Type B pancreatic cell (in vitro differentiated cells): ENCODE measurements at regions not wholly inside any gene's neighbourhood (a gene's known extent, or its start where the extent isn't known, plus 50 kb on each side); places are given as distances from the start of the nearest gene placed in this dataset.

Experiments
- DNase-seq: peaks from one replicate; pipeline ENCODE4 v3.0.0; 2021; ENCODE audit warnings: mixed read lengths; ENCODE audit not compliant: unreplicated experiment; ENCODE audit errors: extremely low spot score
- H3K27ac Mint-ChIP-seq: 2 replicates; pipeline ENCODE4 v1.8.0; 2021; ENCODE audit warnings: mild to moderate bottlenecking, mixed read lengths
- H3K27me3 Mint-ChIP-seq: 2 replicates; pipeline ENCODE4 v1.8.0; 2021; ENCODE audit warnings: mixed read lengths
- H3K36me3 Mint-ChIP-seq: 2 replicates; pipeline ENCODE4 v1.8.0; 2021; ENCODE audit warnings: mixed read lengths
- H3K4me1 Mint-ChIP-seq: one replicate; pipeline ENCODE4 v1.8.0; 2021; ENCODE audit warnings: mixed read lengths; ENCODE audit not compliant: unreplicated experiment
- H3K4me3 Mint-ChIP-seq: 2 replicates; pipeline ENCODE4 v1.8.0; 2021; ENCODE audit warnings: mild to moderate bottlenecking, mixed read lengths
- H3K9me3 Mint-ChIP-seq: 2 replicates; pipeline ENCODE4 v1.8.0; 2021; ENCODE audit warnings: mixed read lengths
- TF ChIP-seq, protein P1 (sequence below): fragments of 200-600 bp; sonication (generic); conservative IDR thresholded peaks from 2 replicates; pipeline ENCODE4 v1.5.0; 2021; ENCODE audit warnings: antibody characterized with exemption, mild to moderate bottlenecking

DNA sequence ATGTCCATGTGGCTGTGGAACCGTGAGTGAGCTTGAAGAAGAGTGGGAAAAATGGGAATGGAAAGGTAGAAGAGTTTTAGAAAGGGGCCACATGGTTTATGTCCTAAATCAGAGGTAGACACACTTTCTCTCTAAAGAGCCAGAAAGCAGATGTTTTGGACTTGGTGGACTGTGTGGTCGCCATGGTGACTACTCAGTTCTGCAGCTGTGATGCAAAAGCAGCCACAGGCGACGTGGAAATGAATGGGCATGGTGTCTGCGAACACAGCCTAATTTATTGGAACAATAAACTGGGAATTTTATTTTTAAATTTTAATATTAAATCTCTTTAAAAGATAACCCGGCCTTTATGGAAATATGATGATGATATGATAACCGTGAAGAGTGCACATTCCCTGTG lies 386.0 kb upstream of the FAT1 start:
- Mint-ChIP-seq H3K4me1 (no peaks in the 10 kb centered on the region), H3K36me3 (no peaks in the 10 kb centered on the region), H3K27ac (no peak overlapping the region), H3K4me3 (no peak overlapping the region), H3K27me3 (no peaks in the 10 kb centered on the region), H3K9me3 (no peaks in the 10 kb centered on the region)
- TF ChIP-seq, protein P1, sequence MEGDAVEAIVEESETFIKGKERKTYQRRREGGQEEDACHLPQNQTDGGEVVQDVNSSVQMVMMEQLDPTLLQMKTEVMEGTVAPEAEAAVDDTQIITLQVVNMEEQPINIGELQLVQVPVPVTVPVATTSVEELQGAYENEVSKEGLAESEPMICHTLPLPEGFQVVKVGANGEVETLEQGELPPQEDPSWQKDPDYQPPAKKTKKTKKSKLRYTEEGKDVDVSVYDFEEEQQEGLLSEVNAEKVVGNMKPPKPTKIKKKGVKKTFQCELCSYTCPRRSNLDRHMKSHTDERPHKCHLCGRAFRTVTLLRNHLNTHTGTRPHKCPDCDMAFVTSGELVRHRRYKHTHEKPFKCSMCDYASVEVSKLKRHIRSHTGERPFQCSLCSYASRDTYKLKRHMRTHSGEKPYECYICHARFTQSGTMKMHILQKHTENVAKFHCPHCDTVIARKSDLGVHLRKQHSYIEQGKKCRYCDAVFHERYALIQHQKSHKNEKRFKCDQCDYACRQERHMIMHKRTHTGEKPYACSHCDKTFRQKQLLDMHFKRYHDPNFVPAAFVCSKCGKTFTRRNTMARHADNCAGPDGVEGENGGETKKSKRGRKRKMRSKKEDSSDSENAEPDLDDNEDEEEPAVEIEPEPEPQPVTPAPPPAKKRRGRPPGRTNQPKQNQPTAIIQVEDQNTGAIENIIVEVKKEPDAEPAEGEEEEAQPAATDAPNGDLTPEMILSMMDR: no peak
- no peak for DNase-seq

DNA sequence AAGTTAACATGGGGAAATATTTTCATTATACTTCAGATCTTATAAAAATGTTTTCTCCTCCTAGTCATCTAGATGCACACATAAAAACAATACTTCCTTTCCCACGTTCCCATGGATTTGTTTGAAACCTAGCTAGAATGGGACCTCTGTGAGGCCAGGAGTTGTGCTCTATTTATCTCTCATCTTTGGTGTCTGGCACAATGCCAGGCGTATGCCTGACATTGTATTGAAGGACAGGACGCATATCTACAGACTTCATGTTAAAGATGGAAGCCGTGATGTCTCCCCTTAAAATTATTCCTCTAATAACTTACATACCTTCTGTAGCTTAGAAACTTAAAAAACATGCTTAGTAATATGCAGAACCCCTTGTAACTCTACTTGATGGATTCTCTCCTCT lies 394.5 kb upstream of the FAT1 start:
- Mint-ChIP-seq H3K36me3 (no peaks in the 10 kb centered on the region), H3K27me3 (no peaks in the 10 kb centered on the region), H3K4me3 (no peak overlapping the region), H3K9me3 (no peaks in the 10 kb centered on the region), H3K27ac (no peak overlapping the region), H3K4me1 (peaks cover 5% of the 10 kb centered on the region)
- TF ChIP-seq, protein P1: no peak
- no peak for DNase-seq

DNA sequence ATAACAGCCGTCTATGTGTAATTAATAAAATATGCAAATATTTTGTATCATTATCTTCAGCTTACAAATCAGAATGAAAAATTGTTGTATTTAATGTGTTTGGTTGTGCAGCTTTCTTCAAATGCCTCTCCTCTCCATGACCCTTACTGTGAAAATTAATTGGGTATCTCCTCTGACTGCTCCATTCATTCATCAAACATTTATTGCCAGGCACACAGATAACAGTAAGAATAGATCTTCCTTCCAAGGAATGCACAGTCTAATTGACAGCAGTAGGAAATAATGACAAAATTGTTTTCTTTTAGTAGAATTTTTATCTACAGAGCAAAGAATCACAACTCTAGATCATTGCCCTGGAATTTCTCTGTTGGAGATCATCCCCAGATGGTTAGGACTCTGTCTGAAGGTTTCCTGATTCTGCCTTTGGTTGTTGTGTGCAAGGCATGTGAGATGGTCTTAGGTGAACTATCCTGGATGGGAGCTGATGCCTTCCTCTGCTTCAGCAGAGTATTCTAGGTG lies 395.0 kb upstream of the FAT1 start:
- Mint-ChIP-seq H3K27me3 (no peaks in the 10 kb centered on the region), H3K9me3 (no peaks in the 10 kb centered on the region), H3K27ac (no peak overlapping the region), H3K36me3 (no peaks in the 10 kb centered on the region), H3K4me1 (peaks cover 5% of the 10 kb centered on the region), H3K4me3 (no peak overlapping the region)
- DNase-seq: no peak
- TF ChIP-seq, protein P1: no peak

DNA sequence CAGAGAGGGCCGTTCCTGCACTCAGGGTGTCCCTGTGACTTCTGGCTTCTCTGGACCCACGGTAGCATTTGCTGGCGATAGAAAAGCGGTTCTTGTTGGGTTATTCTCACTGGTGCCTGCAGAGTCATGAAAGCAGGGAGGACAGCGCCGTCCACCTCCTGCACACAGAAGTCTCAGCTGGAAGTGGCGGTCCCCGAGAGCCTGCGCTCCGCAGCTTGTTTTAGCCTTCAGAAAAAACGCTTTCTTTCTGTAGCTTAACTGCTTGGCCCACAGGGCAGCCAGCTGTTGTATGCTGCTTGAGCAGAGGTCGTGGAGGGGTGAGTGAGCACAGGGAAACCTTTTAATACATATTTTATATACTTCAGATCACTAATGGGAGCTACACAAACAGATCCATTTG lies 400.7 kb upstream of the FAT1 start:
- Mint-ChIP-seq H3K9me3 (no peaks in the 10 kb centered on the region), H3K4me1 (peaks cover 11% of the 10 kb centered on the region), H3K27ac (no peak overlapping the region), H3K36me3 (no peaks in the 10 kb centered on the region), H3K27me3 (peaks cover 7% of the 10 kb centered on the region), H3K4me3 (no peak overlapping the region)
- DNase-seq: no peak
- TF ChIP-seq, protein P1: no peak

DNA sequence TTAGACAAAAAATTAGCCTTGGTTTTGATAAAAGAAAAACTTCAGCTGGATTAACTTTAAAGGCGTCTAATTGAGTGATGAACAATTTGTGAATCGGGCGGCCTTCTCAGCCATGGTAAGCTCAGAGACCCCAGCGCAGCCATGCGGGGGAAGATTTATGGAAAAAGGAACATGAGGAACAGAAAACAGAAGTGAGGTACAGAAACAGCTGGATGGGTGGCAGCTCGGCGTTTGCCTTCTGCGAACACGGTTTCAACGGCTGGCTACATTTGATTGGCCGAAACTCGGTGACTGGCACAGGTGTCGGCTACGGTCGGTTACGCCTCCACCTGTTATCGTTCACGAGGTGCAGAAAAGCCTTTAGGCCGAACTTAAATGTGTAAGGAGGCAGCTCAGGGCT lies 401.4 kb upstream of the FAT1 start:
- TF ChIP-seq, protein P1: no peak
- Mint-ChIP-seq H3K4me3 (no peak overlapping the region), H3K27me3 (peaks cover 7% of the 10 kb centered on the region), H3K27ac (no peak overlapping the region), H3K4me1 (peaks cover 11% of the 10 kb centered on the region), H3K9me3 (no peaks in the 10 kb centered on the region), H3K36me3 (no peaks in the 10 kb centered on the region)
- DNase-seq: no peak

DNA sequence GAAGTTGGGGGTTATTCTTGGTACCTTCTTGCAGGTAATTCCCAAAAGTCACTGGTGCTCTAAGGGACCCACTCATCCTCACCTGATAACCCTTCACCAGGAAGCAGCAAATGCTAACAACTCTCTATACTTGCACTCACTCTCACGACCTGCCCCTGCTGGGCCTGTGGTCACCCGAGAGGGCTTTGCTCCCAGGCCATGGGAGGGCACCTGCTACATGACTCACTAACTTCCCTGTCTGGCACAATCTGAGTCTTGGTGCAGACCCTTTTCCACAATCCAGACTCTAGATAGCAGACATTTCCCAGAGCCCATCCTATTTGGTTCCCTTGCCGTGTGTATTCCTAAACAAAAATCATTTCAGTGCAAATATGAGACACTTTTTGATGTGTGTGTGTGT lies 403.8 kb upstream of the FAT1 start:
- H3K4me3 Mint-ChIP-seq: no peak overlapping the region
- DNase-seq: no peak
- TF ChIP-seq, protein P1: no peak
- peaks cover 7% of the 10 kb centered on the region for H3K27me3 Mint-ChIP-seq
- H3K4me1 Mint-ChIP-seq: peaks cover 11% of the 10 kb centered on the region
- no peak overlapping the region for H3K27ac Mint-ChIP-seq
- no peaks in the 10 kb centered on the region for H3K9me3 Mint-ChIP-seq
- H3K36me3 Mint-ChIP-seq: no peaks in the 10 kb centered on the region
